Cerebellar nuclear complex (tissue), 1 donor: ENCODE measurements at regions not wholly inside any gene's neighbourhood (a gene's known extent, or its start where the extent isn't known, plus 50 kb on each side); places are given as distances from the start of the nearest gene placed in this dataset.

Experiments used
- DNase-seq, 2 experiments: peaks; one replicate each; lab custom pipeline; 2025; lab: John Stamatoyannopoulos, UW

GRCh38 chr16:62225675-62226074 lies 189.4 kb upstream of the CDH8 start:
- no peak for DNase-seq

DNA sequence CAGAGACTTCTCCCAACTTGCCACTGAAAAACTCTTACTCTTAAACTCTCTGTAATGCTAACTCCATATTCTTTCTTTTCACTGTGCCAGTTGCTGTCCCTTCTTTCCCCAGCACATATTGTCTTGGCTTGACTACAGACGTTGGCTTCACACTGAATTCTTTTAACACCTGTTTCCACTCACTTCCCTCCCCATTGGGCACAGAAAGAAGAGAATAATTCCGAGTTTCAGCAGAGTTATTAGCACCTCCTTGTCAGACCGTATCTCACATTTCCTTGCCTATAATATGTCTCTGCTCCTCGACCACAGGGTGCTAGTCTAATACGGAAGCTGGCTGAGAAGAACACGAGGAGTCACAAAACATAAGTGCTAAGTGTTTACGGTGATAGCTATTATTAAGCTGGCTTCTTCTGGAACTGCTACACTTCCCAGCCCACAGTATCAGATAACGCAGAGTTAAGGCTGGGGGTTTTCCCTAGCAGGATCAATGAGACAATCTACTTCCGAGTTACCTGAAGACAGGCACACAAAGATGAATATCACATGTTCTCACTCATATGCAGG lies 188.5 kb upstream of the CDH8 start:
- no peak for DNase-seq

GRCh38 chr16:62216837-62217236 lies 180.6 kb upstream of the CDH8 start:
- no peak for DNase-seq

- DNase-seq, result no peak
Observed at GRCh38 chr16:62213763-62214162, 177.5 kb upstream of the CDH8 start.

- DNase-seq, result no peak
Observed at GRCh38 chr16:62208934-62209333, 172.7 kb upstream of the CDH8 start.

- no peak for DNase-seq
Observed at GRCh38 chr16:62205459-62205858, 169.2 kb upstream of the CDH8 start.

DNA sequence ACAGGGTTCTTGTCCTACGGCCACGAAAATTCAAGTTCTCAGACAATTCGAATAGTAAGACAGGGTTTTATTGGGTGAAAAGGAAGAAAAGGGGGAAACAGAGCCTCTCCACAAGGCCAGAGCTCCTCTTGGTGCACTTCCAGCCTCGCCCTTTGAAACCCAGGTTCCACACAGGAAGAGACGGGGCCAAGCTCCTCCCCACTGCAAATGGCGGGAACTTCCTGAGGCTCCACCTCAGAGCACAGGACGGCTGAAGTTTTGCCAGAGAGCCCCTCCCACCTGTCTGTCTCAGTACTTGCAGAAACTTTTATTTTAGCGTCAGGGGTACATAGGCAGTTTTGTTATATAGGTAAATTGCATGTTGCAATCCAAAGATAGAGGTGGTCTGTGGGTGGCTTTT lies 165.7 kb upstream of the CDH8 start:
- no peak for DNase-seq

DNA sequence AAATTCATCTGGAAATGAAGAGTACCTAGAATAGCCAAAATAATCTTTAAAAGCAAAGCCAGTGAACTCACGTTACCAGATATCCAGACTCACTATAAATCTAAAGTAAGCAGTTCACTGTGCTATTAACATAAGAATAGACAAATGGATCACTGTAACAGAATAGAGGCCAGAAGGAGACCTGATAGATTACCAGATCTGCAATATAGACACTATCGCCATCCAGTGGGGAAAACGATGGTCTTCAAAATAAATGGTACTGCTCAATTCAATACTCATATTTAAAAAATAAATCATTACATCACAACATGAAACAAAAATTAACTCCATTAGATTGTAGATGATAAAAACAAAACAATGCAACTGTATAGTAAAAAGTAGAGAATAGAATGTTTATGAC lies 158.6 kb upstream of the CDH8 start:
- no peak for DNase-seq

- no peak for DNase-seq
Observed at GRCh38 chr16:62190426-62190825, 154.2 kb upstream of the CDH8 start.

GRCh38 chr16:62177351-62178203 lies 141.3 kb upstream of the CDH8 start:
- DNase-seq, result no peak

DNA sequence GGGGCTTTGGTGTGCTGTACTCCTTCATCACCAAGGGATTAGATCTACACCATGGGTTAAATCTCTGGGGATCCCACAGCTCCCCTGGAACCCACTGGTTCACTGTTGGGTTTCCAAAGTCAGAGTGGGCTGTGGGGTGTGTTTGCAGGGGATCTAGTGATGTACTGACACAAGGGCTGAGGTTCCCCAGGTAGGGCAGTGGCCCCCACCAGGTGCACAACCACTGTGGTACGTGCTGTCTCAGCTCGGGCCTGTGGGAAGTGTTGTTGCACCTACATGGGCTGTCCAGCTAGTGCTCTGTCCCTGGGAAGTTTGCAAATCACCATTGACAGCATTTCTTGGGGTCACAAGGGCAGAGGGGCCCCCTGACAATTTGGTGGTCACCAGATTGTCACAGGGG lies 134.4 kb upstream of the CDH8 start:
- DNase-seq, result no peak

DNA sequence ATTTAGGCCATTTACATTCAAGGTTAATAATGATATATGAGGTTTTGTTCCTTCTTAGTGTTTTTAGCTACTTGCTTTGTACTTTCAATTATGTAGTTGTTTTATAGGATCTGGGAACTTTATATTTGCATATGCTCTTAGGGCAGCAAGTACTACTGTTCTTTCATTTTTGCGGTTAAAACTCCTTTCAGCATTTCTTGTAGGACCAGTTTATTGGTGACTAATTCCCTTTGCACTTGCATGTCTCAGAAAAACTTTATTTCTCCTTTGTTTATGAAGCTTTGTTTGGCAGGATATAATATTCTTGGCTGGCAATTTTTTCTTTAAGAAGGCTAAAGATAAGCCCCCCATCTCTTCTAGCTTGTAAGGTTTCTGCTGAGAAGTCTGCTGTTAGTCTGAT lies 131.3 kb upstream of the CDH8 start:
- no peak for DNase-seq

DNA sequence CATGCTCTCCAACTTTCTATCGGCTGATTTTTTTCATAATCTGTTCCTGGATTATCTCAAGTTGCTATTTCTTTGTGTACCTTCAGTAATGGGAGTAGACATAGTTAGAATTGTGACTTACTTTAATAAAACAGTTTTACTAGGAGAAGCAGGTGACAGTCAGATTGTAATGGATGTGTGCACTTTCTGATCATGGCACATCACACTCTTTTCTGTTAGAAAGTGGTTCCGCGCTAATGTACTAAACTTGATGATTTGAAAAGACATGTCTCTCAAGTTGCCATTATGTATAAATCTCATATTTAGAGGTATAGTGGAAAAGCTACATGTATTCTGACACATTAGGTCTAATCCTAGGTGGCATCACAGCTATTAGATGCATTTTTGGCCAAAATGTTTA lies 121.3 kb upstream of the CDH8 start:
- no peak for DNase-seq

GRCh38 chr16:62156971-62157370 lies 120.7 kb upstream of the CDH8 start:
- no peak for DNase-seq

- DNase-seq, result no peak
Observed at GRCh38 chr16:62149631-62150030, 113.4 kb upstream of the CDH8 start.

DNA sequence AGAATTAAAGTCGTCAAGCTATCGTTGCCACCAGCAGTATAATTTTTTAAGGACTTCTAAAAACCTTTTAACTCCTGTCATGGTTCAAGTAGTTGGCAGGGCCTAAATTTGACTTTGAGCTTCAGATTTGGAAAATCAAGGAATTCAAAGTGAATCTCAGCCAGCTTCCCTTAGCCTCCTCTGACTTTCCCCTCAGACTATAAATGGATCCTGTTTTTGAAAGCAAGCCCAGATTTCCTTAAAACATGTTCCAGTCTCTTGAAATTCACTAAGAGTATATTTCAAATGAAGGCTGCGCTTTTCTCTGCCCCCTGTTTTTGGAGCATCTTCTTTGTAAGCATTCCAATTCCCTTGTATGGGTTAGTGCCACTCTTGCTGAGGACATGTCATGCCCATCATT lies 101.8 kb upstream of the CDH8 start:
- DNase-seq, result no peak

- DNase-seq, result no peak
Observed at GRCh38 chr16:62135911-62136310, 99.7 kb upstream of the CDH8 start.

- DNase-seq, result no peak
Observed at GRCh38 chr16:62135446-62135845, 99.2 kb upstream of the CDH8 start.

GRCh38 chr16:62130101-62130500 lies 93.9 kb upstream of the CDH8 start:
- no peak for DNase-seq

GRCh38 chr16:62105244-62105643 lies 69.0 kb upstream of the CDH8 start:
- no peak for DNase-seq

DNA sequence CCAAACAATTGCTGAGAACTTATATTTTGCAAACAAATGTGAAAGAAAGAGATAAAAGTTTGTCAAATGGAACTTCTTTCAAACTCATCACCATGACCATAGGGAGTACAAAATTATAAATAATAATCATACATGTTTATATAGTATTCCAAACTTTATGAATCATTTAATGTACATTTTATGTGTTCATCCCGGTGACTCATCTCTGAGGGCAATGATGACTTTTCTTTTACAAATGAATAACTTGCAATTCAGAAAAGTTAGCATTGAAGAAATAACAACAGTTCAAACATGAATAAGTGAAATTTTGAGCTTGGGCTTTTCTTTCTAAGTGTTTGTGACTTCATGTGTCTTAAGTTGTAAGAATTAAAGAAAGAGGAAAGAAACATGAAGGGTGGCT lies 66.3 kb upstream of the CDH8 start:
- DNase-seq, result no peak

- DNase-seq, result no peak
Observed at GRCh38 chr16:62100651-62101050, 64.4 kb upstream of the CDH8 start.

DNA sequence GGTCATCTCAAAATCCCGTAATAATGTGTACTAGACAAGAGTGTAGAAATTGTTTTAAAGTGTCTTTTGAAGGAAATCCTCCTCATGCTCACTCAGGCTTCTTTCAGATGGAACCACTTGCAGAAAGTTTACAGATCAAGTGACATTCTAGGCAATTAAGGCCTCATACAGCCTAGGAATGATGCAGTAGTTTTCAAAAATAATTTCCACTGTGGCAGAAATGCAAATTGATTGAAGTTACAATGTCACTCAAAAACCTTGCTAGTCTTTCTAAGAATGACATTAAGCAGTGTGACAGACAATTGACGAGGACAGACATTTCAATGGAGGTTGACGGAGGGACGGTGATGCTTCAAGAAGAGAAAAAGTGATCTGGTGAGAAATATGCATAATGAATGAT lies 53.5 kb upstream of the CDH8 start:
- DNase-seq, result no peak
